Posterior vena cava (tissue), 2 donors: ENCODE measurements at regions not wholly inside any gene's neighbourhood (a gene's known extent, or its start where the extent isn't known, plus 50 kb on each side); places are given as distances from the start of the nearest gene placed in this dataset.
"Not testable (repeated sequence)": the region's sequence is repeated elsewhere in the genome, so short reads cannot be mapped to it uniquely, and the experiment has no call there.

Source experiments
- DNase-seq: peaks from one replicate; pipeline ENCODE4 v3.0.0-alpha.2; 2020; ENCODE audit warnings: low spot score
- intact Hi-C, 2 donors: fragments of 100-400 bp; cut with DNase I; formaldehyde crosslinking; loops; one replicate each; pipeline versions ENCODE4 v1.14.1 to v1.14.2; 2022 to 2023
- donor health status: DM: yes; HTN: yes; CAD: no.
- donor health status: DM: yes; HTN: yes; CAD: no.

DNA sequence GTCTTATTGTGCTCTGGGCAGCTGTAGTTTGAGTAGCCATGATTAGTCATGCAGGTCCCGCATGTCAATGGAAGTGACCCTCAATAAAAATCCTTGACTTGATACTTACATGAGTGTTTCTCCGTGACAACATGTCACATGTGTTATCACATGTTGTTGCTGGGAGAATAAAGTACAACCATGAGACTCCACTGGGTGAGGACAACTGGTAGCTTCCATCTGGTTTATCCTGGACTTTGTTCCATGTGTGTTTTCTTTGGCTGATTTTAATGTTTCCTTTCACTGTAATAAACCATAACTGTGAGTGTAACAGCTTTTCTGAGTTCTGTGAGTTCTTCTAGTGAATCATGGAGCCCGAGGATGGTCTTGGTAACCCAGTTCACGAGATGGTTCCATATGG is 63.1 kb upstream of the NDN start:
- no peak for DNase-seq
- intact Hi-C loops: no loop called here

DNA sequence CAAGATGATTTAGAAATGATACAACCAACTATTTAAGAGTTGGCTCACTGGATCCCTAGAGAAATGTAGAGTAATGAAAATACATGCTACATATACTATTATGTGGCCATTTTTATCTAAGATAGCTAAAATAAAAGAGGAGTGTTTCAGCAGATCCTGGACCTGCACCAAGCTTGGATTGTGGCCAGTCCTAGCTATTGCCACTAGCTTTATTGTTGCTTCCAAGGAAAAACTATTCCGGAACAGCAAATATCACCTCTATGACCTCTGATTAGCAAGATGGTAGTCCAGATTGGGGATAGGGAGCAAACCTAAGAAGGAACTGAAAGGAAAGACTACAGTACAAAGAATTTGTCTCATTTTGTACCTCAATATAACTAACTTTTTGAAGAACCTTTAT is 63.7 kb upstream of the NDN start:
- intact Hi-C loops: no loop called here

DNA sequence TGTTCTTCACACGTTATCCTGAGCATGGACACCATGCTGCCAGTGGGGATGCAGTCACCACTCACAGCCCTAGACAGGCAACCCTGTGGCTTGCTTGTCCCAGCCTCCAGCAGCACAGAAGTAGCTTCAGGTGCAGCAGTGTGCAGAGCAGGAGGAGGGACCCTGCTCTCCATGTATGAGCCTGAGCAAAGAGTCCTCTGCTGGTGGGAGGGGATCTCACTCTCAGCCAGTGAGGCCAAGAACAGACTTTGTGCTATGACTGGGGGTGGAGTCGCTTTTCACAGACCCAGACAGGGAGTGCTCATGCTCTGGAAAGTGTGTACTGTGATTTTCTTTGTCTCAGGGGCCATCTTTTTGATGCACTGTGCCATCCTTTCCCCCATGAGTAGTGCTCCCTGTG is 66.1 kb upstream of the NDN start:
- intact Hi-C loops: no loop called here
- DNase-seq: no peak

More for the DNA sequence above, 63.7 kb upstream of the NDN start:
- DNase-seq: no peak

DNA sequence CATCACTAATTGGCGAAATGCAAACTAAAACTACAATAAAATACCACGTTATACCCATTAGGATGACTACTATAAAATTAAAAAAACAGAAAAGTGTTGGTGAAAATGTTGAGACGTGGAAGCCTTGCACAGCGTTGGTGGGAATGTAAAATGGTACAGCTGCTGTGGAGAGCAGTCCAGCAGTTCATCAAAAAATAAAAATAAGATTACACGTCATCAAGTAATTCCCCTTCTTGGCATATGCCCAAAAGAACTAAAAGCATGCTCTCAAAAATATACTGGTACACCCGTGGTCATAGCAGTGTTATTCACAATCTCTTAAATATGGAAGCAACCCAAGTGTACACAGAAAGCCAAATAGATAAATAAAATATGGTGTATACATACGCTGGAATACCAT is 71.8 kb upstream of the NDN start:
- intact Hi-C loops: no loop called here
- no peak for DNase-seq

DNA sequence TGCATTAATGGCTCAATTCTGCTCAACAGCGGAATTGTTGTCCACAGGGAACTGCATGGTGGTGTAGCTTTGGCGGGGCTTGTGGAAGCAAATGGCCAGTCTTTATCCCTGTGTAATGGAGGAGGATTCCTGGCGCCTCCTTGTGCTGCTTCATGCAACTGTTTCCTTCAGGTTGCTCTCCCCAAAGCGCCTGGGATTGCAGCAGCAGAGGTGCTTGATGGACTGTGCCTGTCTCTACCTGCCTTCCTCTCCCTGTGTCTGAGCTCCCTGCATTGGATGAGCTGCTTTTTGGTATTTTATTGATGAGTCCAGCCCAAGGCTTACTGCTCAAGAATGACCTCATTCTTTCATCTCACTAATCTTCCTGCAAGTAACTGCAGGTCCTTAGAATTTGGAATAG is 72.9 kb upstream of the NDN start:
- DNase-seq: no peak
- intact Hi-C loops: no loop called here

DNA sequence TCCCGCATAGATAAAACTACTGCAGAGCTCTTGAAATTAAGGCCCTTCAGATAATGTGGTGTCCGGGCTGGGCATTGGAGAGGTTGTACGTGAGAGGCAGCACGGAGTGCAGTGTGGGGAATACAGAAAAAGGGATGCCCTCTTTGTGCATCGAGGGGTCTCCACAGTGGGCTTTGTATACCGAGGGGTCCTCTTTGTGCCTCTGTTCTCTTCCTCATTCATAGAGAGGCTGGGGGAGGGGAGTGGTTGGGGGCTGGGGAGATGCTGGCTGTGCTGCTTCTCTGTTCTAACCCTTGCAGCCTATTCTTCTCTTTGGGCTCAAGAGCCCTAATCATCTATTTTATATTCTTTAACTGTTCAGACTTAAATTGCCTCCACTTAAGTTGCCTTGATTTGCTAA is 74.3 kb upstream of the NDN start:
- DNase-seq: no peak
- intact Hi-C loops: no loop called here

DNA sequence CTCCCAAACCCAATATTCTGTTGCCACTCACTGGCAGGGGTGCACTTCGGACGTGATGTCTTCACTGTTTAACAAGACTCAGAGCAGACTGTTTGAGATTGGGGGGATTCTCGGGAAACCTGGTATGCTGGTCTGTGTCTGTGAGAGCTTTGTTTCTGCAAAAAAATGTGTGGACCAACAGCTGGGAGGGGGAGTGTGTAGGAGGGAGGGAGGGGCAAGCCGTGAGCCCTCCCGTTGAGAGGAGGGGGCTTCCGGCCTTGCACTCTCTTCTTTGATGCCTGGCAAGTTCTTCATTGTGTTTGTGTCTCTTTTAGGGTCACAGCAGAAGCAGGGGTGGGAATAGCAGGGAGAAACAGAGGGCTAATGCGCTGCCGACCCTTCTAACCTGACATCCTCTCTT is 74.9 kb upstream of the NDN start:
- no peak for DNase-seq
- intact Hi-C loops: no loop called here

DNA sequence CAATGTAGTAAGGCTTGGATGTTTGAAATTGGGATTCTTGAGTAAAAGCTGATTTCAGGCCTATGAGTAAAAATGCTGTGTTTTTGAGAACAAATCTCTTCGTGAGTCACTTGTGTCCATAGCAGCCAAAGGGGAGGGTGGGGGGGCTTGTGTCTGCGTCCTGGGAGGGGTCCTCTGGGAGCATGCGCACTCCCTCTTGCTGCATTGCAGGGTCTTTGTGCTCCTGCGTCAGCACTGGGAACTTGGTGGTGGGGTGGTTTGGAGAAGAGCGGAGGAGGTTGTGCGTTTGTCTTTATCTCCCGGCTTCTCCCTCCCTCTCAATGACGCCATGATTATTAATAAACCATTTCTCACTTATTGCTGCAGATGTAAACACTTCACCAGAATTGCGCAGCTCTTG is 75.9 kb upstream of the NDN start:
- no peak for DNase-seq
- intact Hi-C loops: no loop called here

DNA sequence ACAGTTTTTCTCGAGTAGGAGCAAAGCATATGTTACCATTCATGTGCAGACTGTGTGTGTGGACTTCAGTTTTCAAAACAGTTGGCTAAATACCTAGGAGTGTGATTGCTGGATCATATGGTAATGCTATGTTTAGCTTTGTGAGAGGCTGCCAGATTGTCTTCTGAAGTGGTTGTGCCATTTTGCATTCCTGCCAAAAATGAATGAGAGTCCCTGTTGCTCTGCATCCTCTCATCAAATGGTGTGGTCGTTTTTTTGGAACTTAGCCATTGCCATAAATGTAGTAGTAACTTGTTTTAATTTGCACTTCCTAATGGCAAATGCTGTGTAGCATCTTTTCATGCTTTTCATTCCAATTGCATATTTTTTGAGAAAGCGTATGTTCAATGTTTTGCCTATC is 77.2 kb upstream of the NDN start:
- intact Hi-C loops: no loop called here
- DNase-seq: no peak

DNA sequence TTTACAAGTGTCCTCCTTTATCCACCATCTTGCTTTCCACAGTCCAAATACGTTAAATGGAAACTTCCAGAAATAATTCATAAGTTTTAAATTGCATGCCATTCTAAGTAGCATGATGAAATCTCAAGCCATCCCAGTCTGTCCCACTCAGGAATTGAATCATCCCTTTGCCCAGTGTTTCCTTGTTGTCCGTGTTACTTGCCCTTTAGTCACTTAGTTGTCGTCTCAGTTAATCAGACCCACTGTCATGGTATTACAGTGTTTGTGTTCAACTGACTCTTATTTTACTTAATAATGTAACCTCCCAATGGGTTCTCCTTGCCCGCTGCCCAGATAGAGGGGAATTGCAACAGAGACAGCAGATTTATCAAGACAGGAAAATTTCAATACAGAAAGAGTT is 77.6 kb upstream of the NDN start:
- DNase-seq: no peak
- intact Hi-C loops: no loop called here

DNA sequence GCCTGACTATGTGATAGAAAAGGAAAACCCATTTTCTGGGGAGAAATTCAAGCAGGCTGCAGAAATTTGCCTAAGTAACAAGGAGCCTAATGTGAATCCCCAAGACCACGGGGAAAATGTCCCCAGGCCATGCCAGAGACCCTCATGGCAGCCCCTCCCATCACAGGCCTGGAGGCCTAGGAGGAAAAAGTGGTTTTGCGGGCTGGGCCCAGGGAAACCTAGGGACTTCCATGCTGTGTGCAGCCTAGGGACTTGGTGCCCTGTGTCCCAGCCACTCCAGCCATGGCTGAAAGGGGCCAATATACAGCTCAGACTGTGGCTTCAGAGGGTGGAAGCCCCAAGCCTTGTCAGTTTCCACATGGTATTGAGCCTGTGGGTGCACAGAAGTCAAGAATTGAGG is 79.7 kb upstream of the NDN start:
- intact Hi-C loops, DNase-seq: not testable (repeated sequence)

DNA sequence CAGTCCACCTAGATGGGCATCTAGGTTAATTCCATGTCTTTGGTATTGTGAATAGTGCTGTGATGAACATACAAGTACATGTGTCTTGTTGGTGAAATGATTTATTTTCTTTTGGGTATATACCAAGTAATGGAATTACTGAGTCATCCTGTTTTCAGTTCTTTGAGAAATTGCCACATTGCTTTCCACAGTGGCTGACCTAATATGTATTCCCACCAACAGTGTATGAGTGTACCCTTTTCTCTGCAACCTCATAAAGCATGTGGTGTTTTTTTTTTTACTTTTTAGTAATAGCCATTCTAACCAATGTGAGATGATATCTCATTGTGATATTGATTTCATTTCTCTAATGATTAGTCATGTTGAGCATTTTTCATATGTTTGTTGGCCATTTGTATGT is 86.0 kb upstream of the NDN start:
- no peak for DNase-seq
- intact Hi-C loops: no loop called here

DNA sequence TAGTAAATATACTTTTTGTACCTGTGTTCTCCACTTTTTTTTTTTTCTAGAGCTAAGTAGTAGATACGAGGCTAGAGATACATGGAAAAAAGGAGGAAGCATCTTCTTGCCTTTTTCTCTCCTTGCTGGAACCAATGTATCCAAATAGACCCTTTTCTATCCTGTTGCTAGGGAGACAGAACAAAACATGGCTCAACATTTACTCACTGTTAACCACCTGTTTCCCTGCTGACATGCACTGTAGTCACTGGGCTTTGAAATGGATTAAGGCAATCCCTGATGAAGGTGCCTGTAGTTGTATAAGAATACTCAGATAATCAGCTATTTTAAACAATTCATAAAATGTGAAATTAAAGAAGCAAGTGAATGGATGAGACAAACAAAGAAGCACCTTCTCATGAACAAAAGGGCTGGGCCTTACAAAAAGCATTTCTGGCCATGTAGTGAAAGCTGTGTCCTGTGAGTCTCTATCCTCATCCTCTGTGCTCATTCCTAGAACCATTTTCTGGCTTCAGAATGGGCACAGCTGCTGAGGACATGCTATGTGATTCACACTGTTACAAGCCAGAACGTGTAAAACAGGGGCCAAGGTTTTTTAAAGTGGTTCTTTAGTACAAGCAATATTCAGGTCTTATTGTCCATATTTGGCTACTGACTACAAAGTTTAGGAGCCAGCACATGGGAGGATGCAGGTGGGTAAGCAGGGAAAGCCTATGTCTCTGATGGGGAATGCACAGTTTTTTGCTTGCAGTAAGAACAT is 100.4 kb upstream of the NDN start:
- DNase-seq: no peak
- intact Hi-C loops: no loop called here

DNA sequence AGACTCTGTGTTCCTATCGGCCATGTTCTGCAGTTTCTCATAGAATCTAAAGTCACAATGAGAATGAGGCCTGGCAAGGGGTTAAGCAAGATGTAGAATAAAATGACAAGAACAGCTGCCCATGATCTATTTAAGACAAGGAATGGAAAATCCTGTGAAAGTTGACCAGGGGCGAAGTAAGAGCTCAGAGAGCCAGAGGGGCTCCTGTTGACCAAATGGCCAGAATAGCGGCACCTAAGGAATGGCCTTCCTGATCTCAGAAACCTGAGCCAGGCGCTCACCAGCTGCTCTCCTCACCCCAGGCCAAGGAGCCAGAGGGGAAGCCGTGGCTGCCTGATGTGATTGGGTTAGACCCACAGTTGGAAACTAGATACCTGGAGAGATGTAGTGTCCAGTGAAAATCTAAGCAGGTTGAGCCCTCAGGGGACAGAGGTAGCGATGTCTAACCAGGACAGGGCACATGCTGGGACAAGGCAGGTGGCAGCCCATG is 106.1 kb upstream of the NDN start:
- intact Hi-C loops: no loop called here
- DNase-seq: no peak

DNA sequence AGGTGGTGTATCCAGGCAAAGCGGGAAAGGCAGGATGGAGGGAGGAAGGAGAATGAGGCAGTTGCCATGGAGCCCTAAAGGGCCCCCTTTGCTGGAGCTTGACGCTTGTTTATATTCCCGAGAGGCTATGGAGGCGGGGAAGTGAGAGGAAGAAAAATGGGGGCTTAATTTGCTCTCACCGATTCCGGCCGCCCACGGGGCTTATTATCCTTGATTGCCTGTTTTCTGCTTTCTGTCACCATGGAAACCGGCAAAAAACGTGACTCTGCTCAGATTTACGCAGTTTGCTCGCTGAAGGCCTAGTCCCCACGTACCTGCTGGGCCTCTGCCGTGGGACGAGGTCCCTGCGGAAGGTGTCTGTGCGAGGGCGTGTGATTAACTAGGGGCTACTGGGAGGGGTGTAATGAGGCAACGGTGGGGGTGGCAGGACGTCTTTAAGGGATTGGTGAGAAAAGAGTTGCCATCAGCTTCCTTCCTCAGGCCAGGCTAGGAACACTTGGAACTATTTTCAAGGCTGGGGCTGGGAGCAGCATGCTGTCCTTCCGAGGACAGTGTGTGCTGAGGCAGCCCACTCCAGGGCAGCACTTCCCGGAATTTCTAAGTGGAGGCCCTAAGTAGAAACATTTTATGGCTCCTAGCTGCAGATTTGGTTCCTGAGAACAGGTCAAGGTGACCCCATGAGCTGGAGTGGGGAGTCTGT is 110.8 kb upstream of the NDN start:
- intact Hi-C loops: no loop called here
- no peak for DNase-seq

DNA sequence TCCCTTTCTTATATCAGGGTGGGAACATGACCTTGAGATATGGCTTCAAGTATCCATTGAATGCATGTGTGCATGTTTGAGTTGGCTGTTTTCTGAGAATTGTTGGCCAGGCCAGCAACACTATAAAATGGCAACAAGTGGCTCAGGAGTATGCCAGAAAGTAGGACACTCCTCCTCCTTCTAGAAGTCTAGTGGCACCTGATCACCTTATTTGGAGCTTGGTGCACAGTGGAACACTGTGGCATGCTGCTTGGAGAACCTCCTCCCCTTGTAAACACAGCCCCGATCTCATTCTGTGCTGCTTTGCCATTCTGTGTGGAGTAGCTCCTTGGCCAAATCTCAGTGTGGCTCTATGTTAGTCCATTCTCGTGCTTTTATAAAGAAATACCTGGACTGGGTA is 114.8 kb upstream of the NDN start:
- intact Hi-C loops: no loop called here
- no peak for DNase-seq

DNA sequence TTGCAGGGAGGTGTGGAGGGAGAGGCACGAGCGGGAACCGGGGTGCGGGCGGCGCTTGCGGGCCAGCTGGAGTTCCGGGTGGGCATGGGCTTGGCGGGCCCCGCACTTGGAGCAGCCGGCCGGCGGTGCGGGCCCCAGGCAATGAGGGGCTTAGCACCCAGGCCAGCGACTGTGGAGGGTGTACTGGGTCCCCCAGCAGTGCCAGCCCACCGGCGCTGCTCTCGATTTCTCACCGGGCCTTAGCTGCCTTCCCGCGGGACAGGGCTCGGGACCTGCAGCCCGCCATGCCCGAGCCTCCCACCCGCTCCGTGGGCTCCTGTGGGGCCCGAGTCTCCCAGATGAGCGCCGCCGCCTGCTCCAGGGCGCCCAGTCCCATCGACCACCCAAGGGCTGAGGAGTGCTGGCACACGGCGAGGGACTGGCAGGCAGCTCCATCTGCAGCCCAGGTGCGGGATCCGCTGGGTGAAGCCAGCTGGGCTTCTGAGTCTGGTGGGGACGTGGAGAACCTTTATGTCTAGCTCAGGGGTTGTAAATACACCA is 115.9 kb upstream of the NDN start:
- intact Hi-C loops, DNase-seq: not testable (repeated sequence)

DNA sequence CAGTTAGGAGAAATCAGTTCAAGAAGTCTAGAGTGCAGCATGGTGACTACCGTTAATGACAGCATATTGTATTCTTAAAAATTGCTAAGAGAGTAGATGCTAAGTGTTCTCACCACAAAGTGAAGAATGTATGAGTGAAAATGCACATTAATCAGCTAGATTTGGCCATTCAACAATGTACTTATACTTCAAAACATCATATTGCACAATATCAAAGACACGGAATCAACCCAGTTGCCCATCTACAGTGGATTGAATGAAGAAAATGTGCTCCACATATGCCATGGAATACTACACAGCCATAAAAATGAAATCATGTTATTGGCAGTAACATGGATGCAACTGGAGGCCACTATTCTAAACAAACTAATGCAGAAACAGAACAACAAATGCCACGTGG is 119.9 kb upstream of the NDN start:
- DNase-seq: no peak
- intact Hi-C loops: loop anchor here in 1 of 2 donors (5.0 kb wide), 1 partner anchor 1365 kb away; no protein-coding TSS in a partner anchor

DNA sequence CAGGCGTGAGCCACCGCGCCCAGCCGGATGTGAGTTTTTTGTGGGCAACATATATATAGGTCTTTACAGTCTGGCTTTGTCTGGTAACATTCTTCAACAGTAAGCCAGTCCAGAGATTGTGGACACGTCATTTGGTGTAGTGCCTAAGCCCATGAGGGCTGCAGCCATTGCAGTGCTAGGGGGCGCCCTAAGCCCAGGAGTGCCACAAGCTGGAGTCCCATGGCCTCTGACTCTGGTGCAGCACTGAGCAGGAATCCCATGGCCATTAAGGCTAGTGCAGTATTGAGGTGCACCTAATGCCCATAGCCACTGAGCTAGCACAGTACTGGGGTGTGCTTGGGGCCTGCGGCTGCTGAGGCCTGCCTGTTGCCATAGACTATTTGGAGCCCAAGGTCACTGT is 136.4 kb upstream of the NDN start:
- no peak for DNase-seq
- intact Hi-C loops: no loop called here

DNA sequence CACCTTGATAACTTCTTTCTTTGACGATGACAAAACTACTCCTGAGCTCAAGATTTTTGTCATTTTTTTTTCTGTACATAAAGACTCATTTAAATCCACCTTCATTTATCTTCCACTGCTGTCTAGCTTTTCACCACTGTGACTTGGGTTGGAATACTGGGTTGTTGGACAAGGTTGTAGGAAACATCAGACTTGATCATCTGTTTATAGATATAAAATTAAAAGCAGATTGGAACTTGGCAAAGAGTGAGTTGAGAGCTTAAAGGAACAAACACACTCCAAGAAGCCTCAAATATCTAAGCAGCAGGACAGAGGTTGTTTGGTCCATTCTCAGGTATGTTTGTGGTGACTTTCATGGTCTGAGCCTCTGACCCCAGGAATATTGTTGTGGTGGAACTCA is 141.7 kb upstream of the NDN start:
- intact Hi-C loops: no loop called here
- DNase-seq: no peak

DNA sequence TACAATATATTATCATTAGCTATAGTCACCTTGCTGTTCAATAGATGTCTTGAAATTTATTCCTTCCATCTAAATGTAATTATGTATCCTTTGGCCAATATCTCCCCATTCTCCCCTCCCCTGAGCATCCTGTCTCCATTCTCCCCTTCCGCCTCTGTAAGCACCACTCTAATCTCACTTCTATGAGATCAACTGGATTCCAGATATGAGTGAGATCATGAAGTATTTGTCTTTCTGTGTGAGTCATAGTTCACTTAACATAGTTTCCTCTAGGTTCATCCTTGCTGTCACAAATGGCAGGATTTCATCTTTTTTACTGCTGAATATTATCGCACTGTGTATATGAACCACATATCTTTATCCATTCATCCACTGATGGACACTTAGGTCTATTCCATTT is 148.8 kb upstream of the NDN start:
- DNase-seq: no peak

More for the DNA sequence above, 148.8 kb upstream of the NDN start:
- intact Hi-C loops: no loop called here
